ENCODE measurements at regions not wholly inside any gene's neighbourhood (a gene's known extent, or its start where the extent isn't known, plus 50 kb on each side); places are given as distances from the start of the nearest gene placed in this dataset.

DNA sequence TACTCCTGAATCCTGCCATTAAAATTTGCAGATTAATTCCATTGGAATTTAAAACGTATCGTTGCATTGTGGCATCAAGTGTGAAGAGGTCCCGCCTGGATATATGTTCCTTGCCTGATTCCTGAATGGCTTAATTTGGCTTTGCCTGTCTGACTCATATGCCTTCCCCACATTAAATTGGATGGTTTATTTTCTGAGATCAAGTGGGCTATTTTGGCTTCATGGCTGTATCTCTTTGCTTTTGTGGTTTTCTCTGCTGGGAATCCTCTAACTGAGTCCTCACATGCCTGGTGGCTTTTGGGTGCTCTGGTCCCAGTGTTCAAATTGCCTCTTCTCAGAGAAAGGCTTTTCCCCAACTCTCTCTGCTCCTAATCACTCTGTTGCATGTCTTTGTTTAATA lies 127.9 kb upstream of the DYRK2 start:
- Histone ChIP-seq H3K4ac (ENCODE audit: low read depth, low read length) (no peak overlapping the region), H3K27ac (ENCODE audit: insufficient read depth, low read length) (no peak overlapping the region), H2BK120ac (ENCODE audit: low read depth, low read length) (no peak overlapping the region), H2AFZ (replicated peaks; ENCODE audit: low read length, poor library complexity) (no peak overlapping the region), H4K20me1 (ENCODE audit: insufficient read depth, low read length) (no peaks in the 10 kb centered on the region), H3K14ac (replicated peaks; ENCODE audit: low read depth, low read length) (no peak overlapping the region), H4K5ac (ENCODE audit: low read depth, low read length) (no peak overlapping the region), H3K4me1 (ENCODE audit: control insufficient read depth, insufficient read depth, low read length) (no peaks in the 10 kb centered on the region), H3K9me1 (ENCODE audit: insufficient read depth, low read length) (peaks cover 3% of the 10 kb centered on the region; the same call in 1 of the 2 replicates), H2BK20ac (ENCODE audit: low read depth, low read length) (no peak overlapping the region), H3K23ac (ENCODE audit: low read depth, low read length) (no peak overlapping the region), H3K27me3 (ENCODE audit: control insufficient read depth, insufficient read depth, low read length) (peaks cover 13% of the 10 kb centered on the region), H3K56ac (ENCODE audit: extremely low read depth, insufficient read depth, low read length) (no peak overlapping the region), H3K4me2 (ENCODE audit: low read depth, low read length) (no peak overlapping the region), H2BK15ac (ENCODE audit: low read depth, low read length) (no peak overlapping the region), H4K8ac (ENCODE audit: low read depth in 2 of 2, low read length in 2 of 2) (no peak overlapping the region), H3K9ac (ENCODE audit: low read depth, low read length) (no peak overlapping the region), H4K91ac (ENCODE audit: insufficient read depth, low read depth, low read length) (no peak overlapping the region), H2AK9ac (replicated peaks; ENCODE audit: low read depth, low read length, poor library complexity) (no peak overlapping the region), H2AK5ac (ENCODE audit: low read depth, low read length) (no peak overlapping the region), H3K36me3 (ENCODE audit: control insufficient read depth, insufficient read depth, low read length) (no peaks in the 10 kb centered on the region), H3K4me3 (ENCODE audit: insufficient read depth, low read depth, low read length) (no peak overlapping the region), H3K79me1 (ENCODE audit: low read depth in 1 of 2, low read length in 2 of 2) (no peaks in the 10 kb centered on the region), H3K9me3 (ENCODE audit: control insufficient read depth, insufficient read depth, low read length) (no peaks in the 10 kb centered on the region), H3K18ac (ENCODE audit: low read depth, low read length) (no peak overlapping the region), H2BK5ac (ENCODE audit: low read depth, low read length, poor library complexity, severe bottlenecking) (no peak overlapping the region)
- in situ Hi-C loops (cut with MboI; ENCODE audit: low sequenced_read_pairs) (no loop called here), dilution Hi-C loops (cut with HindIII; ENCODE audit: low sequenced_read_pairs, unreplicated experiment) (no loop called here), intact Hi-C loops (cut with micrococcal nuclease) (no loop called here)
- 86% methylated on average over 2 of the region's 3 CpGs; no CpG with 5 or more reads in 1 of the 2 experiments for WGBS, 2 experiments (ENCODE audit: extremely low coverage in 2 of 2, insufficient read length in 1 of 2)
- DNase-seq: no peak
- ChIA-PET CTCF (interaction anchor here (0.6 kb wide), 1 partner anchor 1174 kb away, joined by 3 read pairs; no protein-coding TSS in a partner anchor), POLR2A (ENCODE audit: unreplicated experiment) (no interaction called here)
- no peak for ATAC-seq (ENCODE audit: low read depth)
- TF ChIP-seq BHLHE40 (IDR thresholded peaks at IDR 0.05; ENCODE audit: low read depth, low read length) (no peak), RFX5 (IDR thresholded peaks at IDR 0.05; ENCODE audit: low read depth, low read length) (no peak), MAFK (IDR thresholded peaks at IDR 0.05; ENCODE audit: low read depth, low read length) (no peak), CEBPB (IDR thresholded peaks at IDR 0.05; ENCODE audit: low read depth, low read length) (no peak), RCOR1 (IDR thresholded peaks at IDR 0.05; ENCODE audit: insufficient replicate concordance, low read length) (no peak), RAD21 (IDR thresholded peaks at IDR 0.05; ENCODE audit: low read length) (no peak)
- BruUV-seq (replicated peaks): no TSS peak
